SH-SY5Y (cell line): ENCODE measurements at regions not wholly inside any gene's neighbourhood (a gene's known extent, or its start where the extent isn't known, plus 50 kb on each side); places are given as distances from the start of the nearest gene placed in this dataset.

Experiments
- GATA2 ChIP-seq: IDR thresholded peaks from 2 replicates; pipeline ENCODE4 v1.6.1; 2011; ENCODE audit warnings: mild to moderate bottlenecking, low read depth, low read length
- GATA3 ChIP-seq: IDR thresholded peaks from 2 replicates; pipeline ENCODE4 v1.6.1; 2011; ENCODE audit warnings: low read depth, mild to moderate bottlenecking, low read length, moderate library complexity

DNA sequence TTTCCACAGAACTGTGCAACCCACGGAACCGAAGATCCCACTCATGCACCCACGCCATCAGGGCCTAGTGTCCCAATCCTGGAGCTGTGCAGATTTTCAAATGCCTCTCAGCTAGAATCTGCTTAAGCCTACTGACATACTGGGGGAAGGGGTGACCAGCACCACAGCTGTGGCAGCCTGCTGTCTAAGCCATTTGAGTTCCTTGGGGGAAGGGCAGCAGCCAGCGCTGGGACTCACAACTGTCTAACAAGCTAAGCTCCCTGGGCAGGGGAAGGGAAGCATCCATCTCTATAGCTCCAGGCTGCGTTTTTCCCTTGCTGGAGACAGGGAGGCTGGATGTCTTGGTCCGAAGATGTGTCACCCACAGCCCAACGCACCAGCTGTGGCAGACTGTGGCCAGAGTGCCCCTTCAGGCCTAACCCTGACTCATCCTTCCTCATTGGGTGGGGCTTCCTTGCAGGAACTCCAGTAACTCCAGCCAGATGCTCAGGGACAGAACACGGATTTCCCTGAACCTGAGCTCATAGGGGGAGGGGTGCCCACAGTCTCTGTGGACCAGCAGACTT, 194.8 kb downstream of the CHRDL1 start:
- TF ChIP-seq GATA3 (no peak), GATA2 (no peak)

DNA sequence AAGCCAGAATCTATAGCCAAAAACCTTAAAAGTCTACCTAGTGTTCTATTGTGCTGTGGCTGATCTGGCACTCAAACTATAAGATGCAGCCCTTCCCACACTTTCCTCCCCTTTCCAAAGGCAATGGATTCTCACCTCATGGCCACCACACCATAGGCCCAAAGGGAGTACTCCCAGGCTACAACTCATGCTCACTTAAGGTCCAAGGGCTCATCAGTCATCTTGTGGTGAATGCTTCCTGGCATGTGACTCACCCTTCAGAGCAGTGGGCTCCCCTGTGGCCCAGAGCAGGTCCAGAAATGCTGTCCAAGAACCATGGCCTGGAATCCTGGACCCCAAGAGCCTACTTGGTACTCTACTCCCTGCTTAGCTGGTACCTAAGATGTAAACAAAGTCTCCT, 181.0 kb downstream of the CHRDL1 start:
- no peak for TF ChIP-seq GATA3
- TF ChIP-seq GATA2 = no peak
